Colonic mucosa (tissue), 4 donors: ENCODE measurements at regions not wholly inside any gene's neighbourhood (a gene's known extent, or its start where the extent isn't known, plus 50 kb on each side); places are given as distances from the start of the nearest gene placed in this dataset.

Experiments
- DNase-seq: peaks from one replicate; pipeline ENCODE4 v3.0.0-alpha.2; 2020
- H3K27ac ChIP-seq: fragments of 200-600 bp; one replicate; pipeline ENCODE4 v1.8.0; 2021
- H3K27me3 ChIP-seq: fragments of 200-600 bp; one replicate; pipeline ENCODE4 v1.8.0; 2021
- H3K36me3 ChIP-seq: fragments of 200-600 bp; one replicate; pipeline ENCODE4 v1.8.0; 2021
- H3K4me1 ChIP-seq: fragments of 200-600 bp; one replicate; pipeline ENCODE4 v1.8.0; 2021; ENCODE audit warnings: mild to moderate bottlenecking
- H3K4me3 ChIP-seq: fragments of 200-600 bp; one replicate; pipeline ENCODE4 v1.8.0; 2021
- H3K9ac ChIP-seq, 2 donors: one replicate each; pipeline ENCODE4 v1.7.0; 2013; ENCODE audit warnings: control low read depth in 2 of 2, low read depth in 2 of 2, low read length in 2 of 2
- H3K9me3 ChIP-seq: fragments of 200-600 bp; one replicate; pipeline ENCODE4 v1.8.0; 2021
- CTCF ChIP-seq: fragments of 200-600 bp; IDR thresholded peaks from one replicate; pipeline ENCODE4 v1.8.0; 2022; ENCODE audit warnings: antibody characterized with exemption, mild to moderate bottlenecking
- intact Hi-C: fragments of 100-400 bp; cut with DNase I; formaldehyde crosslinking; loops from one replicate; pipeline ENCODE4 v1.14.1; 2022
- donor health status: healthy.
- donor health status: DM: no; HTN: no; CAD: no.
- donor health status: DM: no; HTN: no; CAD: no.

- H3K4me3 ChIP-seq = no peak overlapping the region
- H3K36me3 ChIP-seq = no peaks in the 10 kb centered on the region
- H3K9ac ChIP-seq = no peak overlapping the region
- H3K9me3 ChIP-seq = no peaks in the 10 kb centered on the region
- no peak overlapping the region for H3K27ac ChIP-seq
- DNase-seq = no peak
- no peak for TF ChIP-seq CTCF
- no peaks in the 10 kb centered on the region for H3K27me3 ChIP-seq
- no peaks in the 10 kb centered on the region for H3K4me1 ChIP-seq
- intact Hi-C loops = no loop called here
These were observed 86.5 kb downstream of the PSMG1 start for GRCh38 chr21:39096754-39097153.

- no peaks in the 10 kb centered on the region for H3K4me1 ChIP-seq
- H3K4me3 ChIP-seq = no peak overlapping the region
- H3K27ac ChIP-seq = no peak overlapping the region
- H3K27me3 ChIP-seq = no peaks in the 10 kb centered on the region
- no peaks in the 10 kb centered on the region for H3K36me3 ChIP-seq
- H3K9ac ChIP-seq = peak overlapping the region in 1 of 2 donors; percentile 6
- no peaks in the 10 kb centered on the region for H3K9me3 ChIP-seq
- no peak for TF ChIP-seq CTCF
- intact Hi-C loops = no loop called here
- no peak for DNase-seq
These were observed 87.6 kb downstream of the PSMG1 start for GRCh38 chr21:39095681-39096080.

- Histone ChIP-seq H3K9ac (no peak overlapping the region), H3K27ac (no peak overlapping the region), H3K27me3 (no peaks in the 10 kb centered on the region), H3K4me3 (no peak overlapping the region), H3K4me1 (no peaks in the 10 kb centered on the region), H3K9me3 (no peaks in the 10 kb centered on the region), H3K36me3 (no peaks in the 10 kb centered on the region)
- intact Hi-C loops = no loop called here
- TF ChIP-seq CTCF = no peak
- DNase-seq = no peak
These were observed 88.2 kb downstream of the PSMG1 start for GRCh38 chr21:39094847-39095579.

GRCh38 chr21:39094087-39094780 is 89.0 kb downstream of the PSMG1 start:
- TF ChIP-seq CTCF = no peak
- no peak for DNase-seq
- intact Hi-C loops = no loop called here
- Histone ChIP-seq H3K4me3 (no peak overlapping the region), H3K27ac (no peak overlapping the region), H3K9ac (no peak overlapping the region), H3K36me3 (no peaks in the 10 kb centered on the region), H3K9me3 (no peaks in the 10 kb centered on the region), H3K4me1 (no peaks in the 10 kb centered on the region), H3K27me3 (no peaks in the 10 kb centered on the region)

GRCh38 chr21:39093526-39093925 is 89.7 kb downstream of the PSMG1 start:
- H3K9ac ChIP-seq = peak overlapping the region in 1 of 2 donors; percentile 23
- H3K4me3 ChIP-seq = no peak overlapping the region

More at GRCh38 chr21:39093526-39093925, 89.7 kb downstream of the PSMG1 start:
- H3K9me3 ChIP-seq = no peaks in the 10 kb centered on the region
- DNase-seq = no peak
- H3K36me3 ChIP-seq = no peaks in the 10 kb centered on the region
- no peaks in the 10 kb centered on the region for H3K4me1 ChIP-seq
- intact Hi-C loops = no loop called here
- no peaks in the 10 kb centered on the region for H3K27me3 ChIP-seq
- no peak overlapping the region for H3K27ac ChIP-seq
- TF ChIP-seq CTCF = no peak
